GM19372 (cell line): ENCODE measurements at regions not wholly inside any gene's neighbourhood (a gene's known extent, or its start where the extent isn't known, plus 50 kb on each side); places are given as distances from the start of the nearest gene placed in this dataset.
"Not testable (repeated sequence)": the region's sequence is repeated elsewhere in the genome, so short reads cannot be mapped to it uniquely, and the experiment has no call there.

Experiments used
- ATAC-seq: cut with Tn5 transposase; IDR thresholded peaks from one replicate; pipeline ENCODE4 v1.9.1; 2021; ENCODE audit warnings: mild to moderate bottlenecking, low read depth, moderate library complexity; ENCODE audit not compliant: unreplicated experiment

DNA sequence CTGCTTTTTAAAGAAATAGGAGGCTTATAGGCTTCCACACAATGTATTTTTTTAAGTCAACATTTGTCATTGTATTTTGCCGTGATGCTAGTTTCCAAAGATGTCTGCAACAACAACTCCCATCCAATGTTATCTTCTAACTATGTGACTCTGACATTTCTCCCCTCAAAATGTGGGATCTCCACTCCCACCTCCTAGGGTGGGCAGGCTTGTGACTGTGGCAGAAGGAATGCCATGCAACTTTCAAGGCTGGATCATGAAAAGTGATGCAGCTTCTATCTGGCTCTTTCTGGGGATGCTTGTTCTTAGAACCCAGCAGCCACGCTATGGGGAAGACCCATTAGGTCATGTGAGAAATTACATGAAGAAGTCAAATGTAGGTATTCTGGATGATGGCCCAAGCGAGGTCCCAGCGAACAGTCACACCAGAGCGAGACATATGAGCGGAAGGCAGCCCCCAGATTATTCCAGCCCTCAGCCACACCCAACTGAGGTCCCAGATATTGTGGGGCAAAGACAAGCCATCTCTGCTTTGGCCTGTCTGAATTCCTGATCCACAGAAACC lies 124.3 kb downstream of the BDH1 start:
- ATAC-seq = no peak

DNA sequence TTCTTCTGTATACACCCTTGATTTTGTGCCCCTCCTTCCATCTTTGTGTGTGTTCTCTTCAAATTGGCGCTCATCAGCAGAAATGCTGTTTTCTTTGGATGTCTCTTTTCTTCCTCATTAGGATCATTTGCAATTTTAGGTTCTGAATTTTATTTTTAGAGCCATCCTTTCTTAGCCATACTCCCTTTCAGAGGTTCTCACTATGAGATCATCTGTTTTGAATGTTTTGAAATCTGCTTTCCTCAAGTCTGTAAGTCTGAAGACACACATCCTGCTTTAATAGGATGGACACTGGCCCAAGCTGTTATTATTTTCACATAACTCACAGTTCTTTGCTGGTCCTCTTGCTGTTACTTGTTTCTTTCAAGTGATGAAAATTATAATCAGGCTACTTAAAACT lies 124.8 kb downstream of the BDH1 start:
- ATAC-seq = no peak

DNA sequence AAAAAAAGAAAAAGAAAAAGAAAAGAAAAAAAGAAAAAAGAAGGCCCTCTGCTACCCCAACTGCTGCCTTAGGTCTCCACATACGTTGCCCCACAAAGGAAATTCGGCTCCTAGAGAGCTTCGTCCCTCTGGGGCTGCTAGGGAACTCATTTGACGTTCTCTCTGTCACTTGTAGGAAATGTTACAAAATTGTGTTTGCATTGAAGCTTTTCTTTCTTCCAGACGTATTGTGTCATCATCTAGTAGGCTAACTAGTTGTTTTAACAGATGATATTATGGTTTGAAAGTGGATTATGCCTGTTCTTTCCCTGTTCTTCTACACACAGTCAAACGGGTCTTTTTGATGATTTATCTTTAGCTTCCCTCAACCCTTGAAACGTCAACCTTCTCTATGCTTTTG lies 125.3 kb downstream of the BDH1 start:
- ATAC-seq = no peak

DNA sequence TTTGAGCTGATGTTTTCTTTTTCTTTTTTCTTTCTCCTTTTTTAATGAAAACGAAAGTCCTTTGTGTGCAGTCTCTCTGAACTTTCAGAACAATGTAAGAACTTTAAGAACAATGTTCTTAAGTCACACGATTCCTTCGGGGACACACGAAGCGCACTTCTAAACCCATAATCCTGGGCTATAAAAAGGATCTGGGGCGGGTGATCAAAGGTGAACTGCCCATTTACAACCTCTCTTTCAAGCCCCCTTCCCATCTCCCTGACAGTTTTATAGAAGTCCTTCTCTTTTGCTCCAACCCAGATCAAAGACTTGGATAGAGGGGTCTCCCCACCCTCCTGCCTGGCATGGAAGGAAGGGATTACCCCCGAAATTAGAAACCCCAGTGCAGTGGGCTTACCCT lies 126.8 kb downstream of the BDH1 start:
- ATAC-seq = no peak

DNA sequence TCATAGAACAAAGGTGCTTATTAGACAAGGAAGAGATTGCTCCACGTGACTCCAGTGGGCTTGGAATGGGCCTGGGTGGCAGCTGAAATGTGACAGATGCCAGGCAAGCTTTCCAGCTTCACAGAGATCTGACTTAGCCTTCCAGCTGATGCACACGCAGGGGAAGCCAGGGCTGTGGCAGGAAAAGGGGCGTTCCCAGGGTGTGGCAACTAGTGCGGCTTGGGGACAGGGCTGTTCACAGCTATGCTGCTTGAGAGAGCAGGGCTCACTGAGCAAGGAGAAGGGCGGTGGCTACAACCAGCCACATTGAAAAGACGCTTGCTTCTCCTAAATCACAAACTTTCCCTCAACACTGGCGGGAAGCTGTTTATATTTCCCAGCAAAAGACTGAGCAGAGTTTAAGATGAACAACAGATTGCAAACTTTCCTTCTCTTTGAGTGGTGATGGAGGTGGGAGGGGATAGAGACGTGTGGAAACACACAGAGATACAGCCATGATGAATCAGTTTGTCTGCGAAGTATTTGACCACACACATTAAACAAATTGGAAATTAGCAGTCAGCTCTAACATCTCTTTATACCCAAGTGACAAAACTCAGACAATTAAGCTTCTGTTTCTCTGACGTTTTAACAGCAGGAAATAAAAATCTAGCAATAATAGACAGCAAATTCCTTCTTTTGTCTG lies 127.5 kb downstream of the BDH1 start:
- ATAC-seq = no peak

DNA sequence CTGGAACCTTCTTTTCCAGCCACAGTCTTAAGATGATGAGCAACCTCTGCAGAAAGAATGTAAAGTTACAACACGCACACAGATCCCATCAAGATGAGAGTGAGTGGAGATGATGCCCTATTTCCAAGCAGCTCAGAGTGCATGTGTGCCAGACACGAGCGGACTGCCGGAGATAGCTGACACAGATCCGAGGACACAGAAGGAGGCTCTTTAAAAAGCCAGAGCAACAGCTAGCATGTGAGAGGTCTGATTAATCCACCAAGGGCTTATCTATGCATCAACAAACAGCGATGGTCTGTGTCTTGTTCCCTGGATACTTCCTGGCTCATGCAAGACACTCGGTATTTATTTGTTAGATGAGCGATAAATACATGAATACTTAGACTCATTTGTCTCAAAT lies 128.6 kb upstream of the DLG1 start:
- ATAC-seq = no peak

DNA sequence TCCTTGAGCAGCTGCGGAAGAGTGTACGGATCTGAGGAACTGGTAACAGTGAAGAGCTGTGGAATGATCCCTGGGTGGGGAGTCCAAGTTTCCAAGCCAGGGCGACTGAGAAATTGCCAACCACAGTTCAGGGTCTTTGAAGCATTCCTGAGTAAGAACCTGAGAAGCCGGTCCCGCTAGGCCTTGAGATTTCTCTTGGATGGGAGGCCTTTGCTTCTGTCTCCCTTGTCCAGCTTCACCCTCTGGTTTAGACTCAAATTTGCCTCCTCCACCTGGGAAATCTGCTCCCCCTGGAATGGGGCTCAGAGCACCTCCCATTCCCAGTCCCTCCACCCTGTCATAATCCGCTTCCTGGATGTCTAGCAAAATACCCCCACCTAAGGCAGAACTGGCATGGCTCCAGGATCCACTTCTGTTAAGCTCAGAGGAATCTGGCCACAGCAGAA lies 127.7 kb upstream of the DLG1 start:
- ATAC-seq = no peak

DNA sequence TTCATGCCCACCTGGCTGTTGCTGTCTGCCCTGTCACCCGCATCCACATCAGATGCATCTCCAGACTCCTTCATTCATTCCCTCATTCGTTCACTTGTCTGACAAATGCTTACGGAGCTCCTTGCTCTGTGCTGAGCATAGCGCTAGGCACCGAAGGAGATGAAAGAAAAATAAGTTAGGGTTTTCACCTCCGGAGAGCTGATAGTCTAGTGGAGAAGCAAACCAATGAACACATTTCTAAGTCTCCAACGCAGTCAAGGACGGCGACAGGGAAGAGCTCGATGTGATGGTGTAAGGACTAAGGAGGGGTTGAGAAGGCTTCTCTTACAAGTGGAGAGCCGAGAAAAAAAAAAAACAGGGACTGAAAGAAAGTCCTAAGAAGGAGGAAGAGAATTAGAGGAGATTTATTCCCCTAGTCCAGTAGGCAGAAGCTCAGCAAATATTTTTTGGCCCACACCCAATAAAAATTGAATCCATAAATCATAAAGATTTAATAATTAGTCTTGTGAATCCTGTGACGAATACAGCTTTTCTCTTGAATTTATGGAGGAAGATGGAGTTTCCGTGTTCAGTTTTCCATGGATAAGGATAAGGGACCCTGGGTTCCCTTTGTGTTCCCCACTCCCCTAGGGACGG lies 127.2 kb upstream of the DLG1 start:
- no peak for ATAC-seq

DNA sequence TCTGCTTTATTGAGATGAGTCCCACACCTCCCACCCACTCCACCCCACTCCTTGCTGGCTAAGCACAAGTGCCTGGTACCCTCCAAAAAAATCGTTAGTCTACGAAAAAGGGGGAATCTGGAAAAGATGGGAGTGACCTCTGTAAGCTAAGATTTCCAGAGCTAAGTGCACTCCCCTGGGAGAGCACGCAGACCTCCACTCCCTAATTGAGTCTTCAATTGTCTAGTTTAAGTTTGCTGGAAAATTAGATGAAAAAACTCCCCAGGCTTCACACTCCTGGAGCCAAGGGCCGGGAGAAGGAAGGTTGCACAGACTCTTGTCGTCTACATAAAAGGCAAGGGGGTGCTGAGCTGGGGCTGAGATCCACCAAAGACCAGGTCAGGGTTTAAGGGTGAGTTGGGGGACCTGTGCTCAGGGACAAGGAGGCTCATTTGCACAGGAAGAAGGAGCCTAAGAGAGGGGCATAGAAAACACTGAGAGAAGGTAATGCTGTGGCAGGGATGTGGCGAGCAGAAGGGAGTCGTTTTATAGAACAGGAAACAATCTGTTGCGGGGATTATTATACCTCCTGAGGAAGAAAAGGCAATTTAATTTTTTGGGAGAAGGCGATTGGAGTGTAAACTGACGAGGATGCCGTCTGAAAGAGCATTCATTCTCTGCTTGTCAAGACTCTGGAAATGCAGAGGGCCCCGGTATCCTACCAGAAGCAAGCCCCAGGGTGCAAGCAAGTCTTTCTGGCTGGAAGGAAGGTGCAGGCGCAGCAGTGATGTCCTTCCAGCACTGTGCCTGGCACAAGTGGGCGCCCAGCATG lies 126.5 kb upstream of the DLG1 start:
- ATAC-seq = no peak

DNA sequence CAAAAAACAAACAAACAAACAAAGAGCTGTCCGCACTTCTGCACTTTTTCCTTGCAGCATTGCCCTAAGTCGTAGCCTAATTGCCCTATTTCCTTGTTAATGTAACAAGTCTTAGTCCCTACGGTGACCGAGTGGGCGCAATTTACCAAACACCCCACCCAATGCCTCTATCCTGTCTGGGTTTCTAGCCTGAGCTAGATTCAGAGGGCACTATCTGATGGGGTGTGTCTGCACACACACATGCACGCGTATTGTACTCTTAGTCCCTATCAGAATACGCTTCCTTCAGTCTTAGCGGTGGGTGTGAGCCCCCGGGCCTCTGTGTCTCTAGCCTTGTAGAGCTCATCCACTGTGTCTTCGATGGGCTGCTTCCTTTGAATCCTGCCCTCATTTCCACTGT lies 125.9 kb upstream of the DLG1 start:
- ATAC-seq = no peak

DNA sequence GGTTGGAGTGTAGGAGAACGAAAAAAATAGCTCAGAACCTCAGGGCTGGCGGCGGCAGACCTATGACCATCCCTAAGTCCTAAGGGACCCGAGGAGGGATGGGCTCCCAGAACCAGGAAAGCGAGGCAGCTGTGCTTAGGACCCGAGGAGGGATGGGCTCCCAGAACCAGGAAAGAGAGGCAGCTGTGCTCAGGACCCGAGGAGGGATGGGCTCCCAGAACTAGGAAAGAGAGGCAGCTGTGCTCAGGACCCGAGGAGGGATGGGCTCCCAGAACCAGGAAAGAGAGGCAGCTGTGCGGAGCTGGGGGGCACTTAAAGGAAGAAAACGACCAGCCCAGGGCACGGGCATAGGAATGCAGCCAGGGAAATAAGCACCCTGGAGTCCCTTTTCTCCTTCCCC lies 125.0 kb upstream of the DLG1 start:
- no peak for ATAC-seq

DNA sequence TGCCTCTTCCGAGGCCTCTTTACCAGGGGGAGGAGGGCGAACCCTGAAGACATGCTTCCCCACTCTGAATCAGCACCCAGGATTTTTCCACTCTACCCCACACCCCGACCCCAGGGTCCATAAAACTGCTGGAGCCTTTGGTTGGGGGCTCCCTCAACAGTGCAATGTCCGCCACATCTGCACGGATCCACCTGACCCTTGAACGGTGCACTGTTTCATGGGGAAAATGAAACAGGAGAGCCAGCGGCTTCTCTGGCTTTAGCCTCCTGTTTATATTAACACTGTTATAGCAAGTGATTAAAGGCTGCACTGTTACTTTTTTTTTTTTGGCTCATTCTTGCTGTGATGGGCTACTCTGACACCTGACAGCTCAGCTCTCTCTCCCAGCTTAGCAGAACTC lies 124.1 kb upstream of the DLG1 start:
- ATAC-seq = no peak

DNA sequence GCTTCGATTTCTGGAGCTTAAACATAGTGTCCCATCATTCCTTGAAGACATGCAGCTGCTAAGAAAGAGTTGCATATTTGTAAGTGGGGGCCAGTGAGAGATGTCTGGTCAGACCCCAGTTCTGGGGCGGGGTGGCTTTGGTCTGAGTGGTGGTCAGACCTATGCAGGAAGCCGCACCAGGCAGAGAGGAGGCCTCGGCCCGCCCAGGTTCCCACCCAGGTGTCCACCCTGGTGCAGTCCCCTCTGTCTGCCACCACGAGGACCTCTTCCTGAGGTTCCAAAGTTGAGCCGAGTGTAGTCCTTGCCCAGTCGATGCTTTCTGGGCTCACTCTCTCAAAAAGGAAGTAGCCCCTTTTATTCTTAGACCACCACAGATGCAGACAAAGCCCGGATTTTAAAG lies 122.6 kb upstream of the DLG1 start:
- no peak for ATAC-seq

DNA sequence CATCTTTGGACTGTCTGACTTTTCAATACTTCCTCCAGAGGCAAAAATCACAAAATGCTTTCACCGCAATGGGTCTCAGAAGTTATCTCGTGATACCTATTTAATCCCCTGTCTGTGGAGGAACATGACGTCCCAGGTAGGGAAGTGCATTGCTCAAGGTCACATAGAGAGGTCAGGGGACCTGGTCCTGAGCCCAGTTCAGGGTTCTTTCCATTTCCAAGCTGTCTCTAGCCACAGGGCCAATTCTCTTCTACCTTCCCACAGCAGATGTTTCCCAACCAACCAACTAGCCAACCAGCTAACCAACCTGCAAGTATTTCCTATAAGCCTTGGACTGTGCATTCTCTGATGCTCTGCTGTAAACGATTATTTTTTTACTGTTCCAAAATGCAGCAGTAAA lies 122.2 kb upstream of the DLG1 start:
- no peak for ATAC-seq

DNA sequence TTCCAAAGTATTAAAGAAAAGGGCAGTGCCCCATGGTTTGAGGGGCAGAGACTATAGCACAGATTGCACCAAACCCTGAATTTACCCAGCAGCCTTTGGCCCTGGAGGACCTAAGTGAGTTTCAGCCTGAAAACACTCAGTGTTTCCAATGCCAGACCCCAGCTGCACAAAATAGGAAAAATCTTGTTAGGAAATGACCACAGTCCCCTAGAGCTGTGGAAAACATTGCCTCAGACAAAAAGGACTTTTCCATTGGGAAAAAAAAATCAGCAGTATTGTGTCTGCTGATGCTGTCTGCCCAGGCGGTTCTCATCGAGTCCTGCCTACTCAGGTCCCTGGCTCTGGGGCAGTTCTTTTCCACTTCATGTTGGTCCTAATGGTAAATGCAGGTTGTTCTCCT lies 121.7 kb upstream of the DLG1 start:
- no peak for ATAC-seq

DNA sequence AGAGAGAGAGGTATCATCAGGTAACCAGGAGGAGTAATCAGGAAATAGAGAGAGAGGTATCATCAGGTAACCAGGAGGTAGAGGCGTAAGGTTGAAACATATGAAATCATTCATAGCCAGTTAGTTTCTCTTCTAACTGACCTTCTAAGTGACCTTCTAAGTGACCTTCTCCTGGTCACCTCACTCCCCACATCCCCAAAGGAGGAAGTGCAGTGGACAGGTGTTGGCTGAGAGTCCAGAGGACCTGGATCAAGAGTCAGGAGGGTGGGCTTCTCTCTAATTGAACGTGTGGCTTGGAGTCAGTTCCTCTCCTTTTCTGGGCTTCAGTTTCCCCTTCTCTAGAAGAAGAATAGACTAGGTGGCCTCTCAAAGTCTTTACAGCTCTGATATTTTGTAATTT lies 121.3 kb upstream of the DLG1 start:
- ATAC-seq = no peak

DNA sequence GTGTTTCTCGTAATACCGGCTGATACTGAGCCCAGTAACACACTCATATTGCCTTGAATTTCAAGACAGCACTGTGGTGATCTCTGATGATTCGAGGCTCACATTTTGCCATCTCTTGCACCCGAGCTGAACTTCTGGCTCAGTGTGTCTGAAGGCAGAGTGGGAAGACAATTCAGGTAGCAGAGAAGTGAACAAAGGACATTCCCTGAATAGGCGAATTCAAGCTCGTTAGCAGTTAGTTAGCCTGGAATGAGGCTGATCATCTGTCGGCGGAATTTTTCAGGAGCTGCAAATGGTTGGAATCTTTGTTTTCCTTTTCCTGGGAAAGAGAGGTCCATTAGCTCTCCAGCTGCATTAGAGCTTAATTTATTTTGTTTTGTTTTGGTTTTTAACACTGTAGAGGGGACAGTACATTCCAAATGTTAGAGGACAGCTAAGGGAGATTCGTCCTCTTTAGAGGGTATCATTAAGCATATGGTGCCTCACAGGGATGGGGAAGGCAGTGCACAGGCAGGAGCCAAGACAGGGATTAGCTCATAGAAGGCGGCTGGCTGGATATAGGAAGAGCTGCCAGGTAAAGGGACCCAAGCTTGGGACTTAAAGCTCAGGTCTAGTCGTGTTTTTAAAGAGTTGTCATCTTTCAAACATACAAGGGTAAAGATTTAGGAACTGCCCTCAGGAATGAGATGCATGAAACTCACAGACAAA lies 119.7 kb upstream of the DLG1 start:
- ATAC-seq = no peak

DNA sequence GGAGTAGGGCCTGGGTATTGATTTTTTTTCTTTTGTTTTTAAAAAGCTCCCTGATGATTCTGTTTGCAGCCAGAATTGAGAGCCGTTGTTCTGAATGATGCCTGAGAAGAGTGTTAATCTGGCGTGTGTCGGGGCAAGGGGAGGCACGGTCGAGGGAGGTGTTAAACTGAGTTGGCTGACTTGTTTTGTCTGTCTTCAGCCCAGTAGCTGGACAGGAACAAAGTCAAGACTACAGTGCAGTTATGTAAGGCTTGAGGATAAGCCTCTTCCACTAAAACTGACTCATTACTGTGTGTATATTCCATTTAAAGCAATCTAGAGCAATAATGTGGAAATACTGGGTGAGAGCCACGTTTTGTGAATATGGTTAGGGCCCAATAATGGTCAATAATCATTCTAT lies 119.0 kb upstream of the DLG1 start:
- ATAC-seq = no peak

DNA sequence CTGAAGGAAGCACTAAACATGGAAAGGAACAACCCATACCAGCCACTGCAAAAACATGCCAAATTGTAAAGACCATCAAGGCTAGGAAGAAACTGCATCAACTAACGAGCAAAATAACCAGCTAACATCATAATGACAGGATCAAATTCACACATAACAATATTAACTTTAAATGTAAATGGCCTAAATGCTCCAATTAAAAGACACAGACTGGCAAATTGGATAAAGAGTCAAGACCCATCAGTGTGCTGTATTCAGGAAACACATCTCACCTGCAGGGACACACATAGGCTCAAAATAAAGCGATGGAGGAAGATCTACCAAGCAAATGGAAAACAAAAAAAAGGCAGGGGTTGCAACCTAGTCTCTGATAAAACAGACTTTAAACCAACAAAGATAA lies 113.5 kb upstream of the DLG1 start:
- ATAC-seq = not testable (repeated sequence)

DNA sequence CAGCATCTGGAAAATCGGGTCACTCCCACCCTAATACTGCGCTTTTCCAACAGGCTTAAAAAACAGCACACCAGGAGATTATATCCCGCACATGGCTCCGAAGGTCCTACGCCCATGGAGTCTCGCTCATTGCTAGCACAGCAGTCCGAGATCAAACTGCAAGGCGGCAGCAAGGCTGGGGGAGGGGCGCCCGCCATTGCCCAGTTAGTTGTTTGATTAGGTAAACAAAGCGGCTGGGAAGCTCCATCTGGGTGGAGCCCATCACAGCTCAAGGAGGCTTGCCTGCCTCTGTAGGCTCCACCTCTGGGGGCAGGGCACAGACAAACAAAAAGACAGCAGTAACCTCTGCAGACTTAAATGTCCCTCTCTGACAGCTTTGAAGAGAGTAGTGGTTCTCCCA lies 111.8 kb upstream of the DLG1 start:
- not testable (repeated sequence) for ATAC-seq
